ENCODE measurements at regions not wholly inside any gene's neighbourhood (a gene's known extent, or its start where the extent isn't known, plus 50 kb on each side); places are given as distances from the start of the nearest gene placed in this dataset.

DNA sequence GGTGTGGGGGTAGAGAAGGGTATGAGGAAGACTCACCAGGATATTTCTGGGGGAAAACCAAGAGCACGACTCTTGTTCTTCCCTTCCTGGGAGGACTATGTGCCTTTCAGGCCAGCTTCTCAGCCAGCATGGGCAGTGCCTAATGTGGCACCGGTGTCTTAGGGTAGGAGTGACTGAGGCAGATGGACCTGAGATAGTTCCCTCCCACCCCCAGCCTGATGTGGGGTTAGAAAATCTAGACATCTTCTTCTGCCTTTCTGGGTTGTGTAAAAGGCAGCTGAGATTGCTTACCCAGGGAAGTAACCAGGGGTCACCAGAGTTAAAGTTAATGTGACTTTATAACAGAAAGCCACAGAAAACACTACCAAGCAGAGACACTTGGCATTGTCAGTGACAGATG lies 127.3 kb downstream of the TMA16 start:
- no peak for DNase-seq (ENCODE audit: low read depth, low spot score)
- H3K27ac ChIP-seq, result no peak overlapping the region

DNA sequence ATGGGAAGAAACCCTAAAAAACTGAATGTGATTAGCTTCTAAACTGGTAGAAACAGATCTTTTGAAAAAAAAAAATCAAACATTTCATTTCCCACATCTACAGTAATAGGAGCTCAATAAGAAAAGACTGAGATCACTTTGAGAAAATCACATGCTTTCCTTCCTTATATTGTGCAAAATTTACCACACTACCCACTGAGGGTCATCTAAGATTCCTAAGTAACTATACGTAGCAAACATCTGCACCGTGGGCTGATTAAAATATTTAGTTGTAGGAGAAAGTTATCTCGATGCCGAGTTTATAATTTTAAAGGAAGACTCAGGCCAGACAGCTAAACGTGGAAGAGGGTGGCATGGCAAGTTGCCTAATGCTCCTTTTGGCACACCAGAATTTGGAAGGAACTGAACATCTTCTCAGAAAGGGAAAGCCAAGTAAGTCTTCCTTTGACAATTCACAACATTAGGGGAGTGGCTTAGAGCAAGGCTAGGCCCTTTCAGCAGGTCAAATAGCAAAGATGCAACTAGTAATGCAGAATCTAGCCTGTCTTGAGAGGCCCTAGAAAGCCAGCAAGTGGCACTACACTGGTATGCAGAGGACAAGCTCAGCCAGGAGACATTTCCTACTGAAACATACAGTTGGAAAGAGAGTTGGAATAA lies 128.0 kb downstream of the TMA16 start:
- no peak for DNase-seq (ENCODE audit: low read depth, low spot score)
- no peak overlapping the region for H3K27ac ChIP-seq

DNA sequence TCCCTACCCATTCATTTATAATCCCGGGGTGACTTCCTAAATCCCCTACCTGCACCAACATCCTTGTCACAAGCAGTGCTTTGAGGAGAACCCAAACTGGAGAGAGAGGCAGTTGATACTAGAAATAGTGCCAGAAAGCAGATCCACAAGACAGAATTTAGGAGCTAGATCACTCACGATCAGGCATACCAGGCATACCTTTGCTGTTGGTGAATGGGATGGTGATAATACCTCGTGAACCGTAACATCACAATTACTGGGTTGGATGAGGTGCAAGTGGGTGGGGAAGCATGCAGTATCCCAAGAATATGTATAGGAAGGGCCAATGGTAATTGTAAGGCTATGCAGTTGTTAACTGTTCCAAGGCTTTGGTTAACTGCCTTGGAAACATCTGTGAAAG lies 129.3 kb downstream of the TMA16 start:
- DNase-seq (ENCODE audit: low read depth, low spot score), result no peak
- no peak overlapping the region for H3K27ac ChIP-seq

DNA sequence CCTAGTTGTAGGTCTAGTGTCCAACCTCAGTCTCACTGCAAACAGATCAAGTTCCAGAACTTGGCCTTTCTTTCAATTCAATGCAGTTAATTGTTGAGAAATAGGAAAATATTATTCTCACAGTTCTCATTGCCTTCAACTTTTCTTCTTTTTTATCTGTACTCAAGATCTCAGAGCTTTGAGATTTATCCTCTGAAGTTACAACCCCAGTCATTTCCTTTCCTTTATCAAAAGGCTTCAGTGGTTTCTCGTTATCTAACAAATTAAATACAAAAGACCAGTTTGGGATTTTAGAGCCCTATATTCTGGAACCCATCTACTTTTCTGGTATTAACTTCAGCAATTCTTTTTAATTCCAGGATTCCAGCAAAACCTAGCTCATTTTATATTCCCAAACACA lies 130.2 kb downstream of the TMA16 start:
- no peak for DNase-seq (ENCODE audit: low read depth, low spot score)
- H3K27ac ChIP-seq, result no peak overlapping the region

DNA sequence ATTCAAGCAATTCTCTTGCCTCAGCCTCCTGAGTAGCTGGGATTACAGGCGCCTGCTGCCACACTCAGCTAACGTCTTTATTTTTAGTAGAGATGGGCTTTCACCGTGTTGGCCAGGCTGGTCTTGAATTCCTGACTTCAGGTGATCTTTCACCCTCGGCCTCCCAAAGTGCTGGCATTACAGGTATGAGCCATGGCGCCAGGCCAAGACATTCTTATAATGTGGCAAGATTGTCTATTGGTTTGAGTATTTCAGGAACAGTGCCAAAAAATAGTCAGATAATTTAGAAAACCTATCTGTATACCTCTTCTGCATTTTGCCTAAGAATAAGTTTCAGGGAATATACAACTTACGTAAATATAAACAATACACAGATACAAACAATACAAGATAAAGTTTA lies 136.8 kb downstream of the TMA16 start:
- no peak for DNase-seq (ENCODE audit: low read depth, low spot score)
- H3K27ac ChIP-seq, result no peak overlapping the region

DNA sequence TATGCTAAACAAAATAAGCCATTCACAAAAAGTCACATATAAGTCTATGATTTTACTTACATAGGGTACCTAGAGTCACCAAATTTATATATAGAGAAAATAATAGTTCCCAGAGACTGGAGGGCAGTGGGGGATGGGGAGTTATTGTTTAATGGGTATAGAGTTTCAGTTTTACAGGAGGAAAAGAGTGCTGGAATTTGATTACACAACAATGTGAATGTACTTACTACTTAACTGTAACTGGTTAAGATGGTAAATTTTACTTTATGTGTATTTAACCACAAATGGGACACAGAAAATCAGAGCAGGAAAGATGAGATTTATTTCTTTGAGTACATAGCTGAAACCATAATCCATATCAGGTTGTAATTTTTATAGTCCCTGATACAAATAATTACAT lies 144.4 kb downstream of the TMA16 start:
- H3K27ac ChIP-seq, result no peak overlapping the region
- no peak for DNase-seq (ENCODE audit: low read depth, low spot score)

DNA sequence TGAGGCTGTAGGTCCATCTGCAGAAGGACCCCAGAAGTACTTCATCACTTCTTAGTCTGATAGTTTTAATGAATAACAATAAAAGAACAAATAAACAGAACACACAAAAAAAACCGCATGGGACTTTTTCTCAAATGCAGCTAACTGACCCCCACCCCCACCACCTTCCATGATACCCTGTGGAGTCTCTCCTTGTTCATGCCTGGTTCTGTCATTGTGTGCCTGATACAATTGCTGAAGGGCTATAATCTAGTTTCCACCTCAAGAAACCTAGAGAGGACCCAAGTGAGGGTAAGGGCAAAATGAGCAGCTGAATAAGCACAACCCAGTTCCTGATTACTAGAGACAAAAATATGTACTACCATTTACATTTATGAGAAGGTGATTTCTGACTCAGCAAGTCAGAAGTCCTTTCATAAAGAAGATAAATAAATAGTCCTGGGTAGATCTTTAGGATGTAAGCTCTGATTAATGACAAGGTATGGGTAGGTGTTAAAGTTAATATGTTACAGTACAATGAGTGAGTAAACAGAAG lies 155.1 kb downstream of the TMA16 start:
- no peak overlapping the region for H3K27ac ChIP-seq
- DNase-seq (ENCODE audit: low read depth, low spot score), result peak; percentile 33

- no peak for DNase-seq (ENCODE audit: low read depth, low spot score)
- H3K27ac ChIP-seq, result no peak overlapping the region
Measured at GRCh38 chr4:163651761-163652160, 157.3 kb downstream of the TMA16 start.

DNA sequence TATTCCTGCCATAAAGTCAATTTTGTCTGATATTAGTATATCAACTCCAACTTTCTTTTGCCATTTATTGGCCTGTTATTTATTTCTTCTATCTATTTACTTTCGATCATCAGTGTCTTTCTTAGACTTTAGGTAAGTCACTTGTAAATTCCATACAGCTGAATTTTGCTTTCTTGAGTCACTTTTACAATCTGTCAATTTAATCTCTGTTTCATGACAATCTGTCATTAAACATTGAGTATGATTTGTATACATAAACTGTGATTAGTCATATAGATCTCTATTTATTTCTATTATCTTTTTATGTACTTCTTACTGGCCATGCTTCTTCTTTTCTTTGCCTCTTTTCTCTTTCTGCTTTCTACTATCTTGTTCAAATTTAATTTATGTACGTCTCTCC lies 160.1 kb downstream of the TMA16 start:
- DNase-seq (ENCODE audit: low read depth, low spot score), result no peak
- H3K27ac ChIP-seq, result no peak overlapping the region

- DNase-seq (ENCODE audit: low read depth, low spot score), result no peak
- H3K27ac ChIP-seq, result no peak overlapping the region
Measured at GRCh38 chr4:163660636-163661035, 166.1 kb downstream of the TMA16 start.

GRCh38 chr4:163662768-163663167 lies 168.3 kb downstream of the TMA16 start:
- DNase-seq (ENCODE audit: low read depth, low spot score), result no peak
- H3K27ac ChIP-seq, result no peak overlapping the region

- no peak for DNase-seq (ENCODE audit: low read depth, low spot score)
- no peak overlapping the region for H3K27ac ChIP-seq
Measured at GRCh38 chr4:163663454-163664225, 169.2 kb downstream of the TMA16 start.

DNA sequence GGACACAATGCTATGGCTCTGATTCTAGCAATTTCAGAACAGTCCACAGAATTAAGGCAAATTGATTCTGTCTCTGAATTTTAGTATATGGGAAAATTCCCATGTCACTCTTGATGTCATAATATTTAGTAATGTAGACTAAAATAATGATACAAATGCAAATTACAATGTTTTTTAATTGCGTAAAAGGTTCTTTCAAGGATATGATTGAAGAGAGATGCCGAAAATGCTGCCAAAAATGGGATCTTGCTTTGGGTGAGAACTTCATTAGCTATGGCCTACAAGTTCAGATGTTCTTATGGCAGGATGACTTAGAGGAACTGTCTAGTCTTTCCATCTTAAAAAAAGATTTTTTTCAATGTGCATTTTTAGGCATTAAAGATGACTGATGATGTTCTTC lies 170.6 kb downstream of the TMA16 start:
- no peak for DNase-seq (ENCODE audit: low read depth, low spot score)
- H3K27ac ChIP-seq, result no peak overlapping the region

GRCh38 chr4:163665521-163666331 lies 171.2 kb downstream of the TMA16 start:
- H3K27ac ChIP-seq, result no peak overlapping the region
- DNase-seq (ENCODE audit: low read depth, low spot score), result no peak

- no peak overlapping the region for H3K27ac ChIP-seq
- no peak for DNase-seq (ENCODE audit: low read depth, low spot score)
Measured at GRCh38 chr4:163666332-163666873, 171.9 kb downstream of the TMA16 start.

- no peak overlapping the region for H3K27ac ChIP-seq
- no peak for DNase-seq (ENCODE audit: low read depth, low spot score)
Measured at GRCh38 chr4:163672751-163673150, 178.3 kb downstream of the TMA16 start.

DNA sequence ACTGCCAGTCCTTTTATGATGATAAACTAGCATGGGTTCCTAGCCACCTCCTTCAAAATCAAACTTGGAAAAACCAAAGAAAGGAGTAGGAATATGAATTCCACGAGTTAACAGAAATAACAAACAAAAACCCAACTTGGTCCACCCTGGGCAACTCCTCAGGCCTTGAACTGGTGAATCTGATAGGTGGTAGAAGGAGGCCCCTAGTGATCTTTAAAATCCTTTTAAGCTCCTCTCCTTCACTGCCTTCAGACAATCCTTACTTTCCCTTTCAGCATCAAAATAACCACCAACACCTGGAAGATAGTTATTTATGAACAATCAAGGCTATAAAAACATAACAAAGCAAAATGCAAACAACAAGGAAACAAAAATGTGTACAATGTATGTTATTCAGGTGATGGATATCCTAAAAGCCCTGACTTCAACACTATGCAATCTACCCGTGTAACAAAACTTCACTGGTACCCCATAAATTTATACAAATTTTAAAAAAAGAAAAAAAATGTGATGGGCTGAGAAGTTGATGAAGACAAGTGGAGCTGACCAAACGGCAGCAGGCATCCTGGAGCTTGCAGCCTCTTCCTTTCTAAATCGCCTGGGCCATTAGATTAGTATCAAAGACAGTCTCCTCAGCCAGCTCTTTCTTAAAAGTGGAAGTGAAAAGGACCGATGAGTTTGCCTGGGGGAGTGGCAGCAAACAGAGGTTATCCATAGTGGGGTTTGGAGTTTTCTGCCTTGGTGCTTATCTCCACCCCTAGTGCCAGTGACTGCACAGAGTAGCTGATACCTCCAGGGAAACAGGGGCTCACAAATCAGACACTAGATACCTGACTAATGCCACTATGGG lies 179.6 kb downstream of the TMA16 start:
- H3K27ac ChIP-seq, result no peak overlapping the region
- DNase-seq (ENCODE audit: low read depth, low spot score), result no peak

GRCh38 chr4:163679189-163679588 lies 184.7 kb downstream of the TMA16 start:
- no peak for DNase-seq (ENCODE audit: low read depth, low spot score)
- no peak overlapping the region for H3K27ac ChIP-seq

- DNase-seq (ENCODE audit: low read depth, low spot score), result no peak
- no peak overlapping the region for H3K27ac ChIP-seq
Measured at GRCh38 chr4:163680386-163681098, 186.1 kb downstream of the TMA16 start.

Measured in epithelial cell of prostate (primary cell).